Peyer's patch (tissue), 4 donors: ENCODE measurements at regions not wholly inside any gene's neighbourhood (a gene's known extent, or its start where the extent isn't known, plus 50 kb on each side); places are given as distances from the start of the nearest gene placed in this dataset.

Source experiments
- CTCF ChIP-seq, 6 experiments: fragments of 450-650 bp in 4 of 6; fragments of 200-600 bp in 2 of 6; sonication (generic) in 1 of 6; IDR thresholded peaks; one replicate each; pipeline ENCODE4 v1.5.1; 2017 to 2019; ENCODE audit warnings: antibody characterized with exemption in 6 of 6, mild to moderate bottlenecking in 3 of 6, moderate library complexity in 1 of 6
- POLR2A ChIP-seq, 2 donors: fragments of 450-650 bp; IDR thresholded peaks; one replicate each; pipeline ENCODE4 v1.5.1; 2017; ENCODE audit warnings: antibody characterized with exemption in 2 of 2, mild to moderate bottlenecking in 2 of 2, moderate library complexity in 2 of 2

GRCh38 chr2:16277117-16277516, 336.8 kb downstream of the MYCN start:
- TF ChIP-seq POLR2A (IDR thresholded peaks at IDR 0.05) (no peak), CTCF (IDR thresholded peaks at IDR 0.05) (no peak)
